ENCODE measurements at regions not wholly inside any gene's neighbourhood (a gene's known extent, or its start where the extent isn't known, plus 50 kb on each side); places are given as distances from the start of the nearest gene placed in this dataset.

GRCh38 chr1:55418208-55419000, 203.2 kb upstream of the USP24 start (continued):
- TF ChIP-seq E2F8 (IDR thresholded peaks at IDR 0.05; ENCODE audit: low read depth, partially characterized antibody) (no peak), POU2F2 (IDR thresholded peaks at IDR 0.05; ENCODE audit: borderline replicate concordance, low read depth, low read length) (no peak)

- no peak overlapping the region for H3K9ac ChIP-seq (ENCODE audit: control insufficient read depth, insufficient read depth, low read length)
- ATAC-seq = no peak
- 50% methylated on average over 2 of the region's 2 CpGs for WGBS (ENCODE audit: insufficient coverage, insufficient replicate concordance, low lambda C conversion rate, missing lambda C conversion rate)
Measured at GRCh38 chr1:55416164-55416842, 201.1 kb upstream of the USP24 start.

More at GRCh38 chr1:55416164-55416842, 201.1 kb upstream of the USP24 start:
- no peaks in the 10 kb centered on the region for H3K79me2 ChIP-seq (ENCODE audit: control insufficient read depth, insufficient read depth, low read length)
- H3K27me3 ChIP-seq (replicated peaks in 1 of 2; ENCODE audit: control insufficient read depth in 2 of 2, insufficient read depth in 2 of 2, low read length in 1 of 2) = no peaks in the 10 kb centered on the region
- ChIA-PET SMC1A (ENCODE audit: uncharacterized antibody, unreplicated experiment) (no interaction called here), RAD21 (ENCODE audit: unreplicated experiment) (no interaction called here), POLR2A (no interaction called here), CTCF (no interaction called here)
- no peaks in the 10 kb centered on the region for H3K4me1 ChIP-seq (ENCODE audit: control insufficient read depth, insufficient read depth, low read length)
- no peak overlapping the region for H3K4me2 ChIP-seq (ENCODE audit: control insufficient read depth, insufficient read depth)
- intact Hi-C loops (cut with micrococcal nuclease; ENCODE audit: unreplicated experiment) = no loop called here
- no TSS peak for BruUV-seq (replicated peaks)
- H3K4me3 ChIP-seq = no peak overlapping the region
- H3K9me3 ChIP-seq (replicated peaks; ENCODE audit: control insufficient read depth, insufficient read depth, low read length) = no peaks in the 10 kb centered on the region
- H3K36me3 ChIP-seq (ENCODE audit: control insufficient read depth in 2 of 2, insufficient read depth in 2 of 2, low read length in 1 of 2) = no peaks in the 10 kb centered on the region
- H4K20me1 ChIP-seq (ENCODE audit: control insufficient read depth, insufficient read depth) = no peaks in the 10 kb centered on the region
- DNase-seq (ENCODE audit: low read depth, low spot score) (no peak), FAIRE-seq (no peak)
- TF ChIP-seq E4F1 (IDR thresholded peaks at IDR 0.05; ENCODE audit: borderline replicate concordance, partially characterized antibody) (no peak), SUZ12 (IDR thresholded peaks at IDR 0.05; ENCODE audit: unreplicated experiment) (no peak), RB1 (IDR thresholded peaks at IDR 0.05; ENCODE audit: borderline replicate concordance) (no peak), KDM1A (IDR thresholded peaks at IDR 0.05; ENCODE audit: borderline replicate concordance) (no peak), YY1 (IDR thresholded peaks at IDR 0.05; ENCODE audit: low read depth, low read length) (no peak), ZSCAN29 (IDR thresholded peaks at IDR 0.05) (no peak), SMC3 (IDR thresholded peaks at IDR 0.05; ENCODE audit: borderline replicate concordance, low read length) (no peak), MTA3 (IDR thresholded peaks at IDR 0.05; ENCODE audit: borderline replicate concordance, low read length) (no peak), ZNF217 (IDR thresholded peaks at IDR 0.05) (no peak), ZNF622 (IDR thresholded peaks at IDR 0.05) (no peak), SIX5 (IDR thresholded peaks at IDR 0.05; ENCODE audit: low read depth, low read length, severe bottlenecking) (no peak), BHLHE40 (IDR thresholded peaks at IDR 0.05; ENCODE audit: borderline replicate concordance in 1 of 2, low read depth in 2 of 2, low read length in 1 of 2) (no peak), BACH1 (IDR thresholded peaks at IDR 0.05; ENCODE audit: borderline replicate concordance) (no peak)
- no peak overlapping the region for H2AFZ ChIP-seq (ENCODE audit: control insufficient read depth, low read depth, low read length)
- in situ Hi-C loops (cut with MboI) = no loop called here
- no peak overlapping the region for H3K27ac ChIP-seq (ENCODE audit: control insufficient read depth, insufficient read depth)
